ENCODE measurements at regions not wholly inside any gene's neighbourhood (a gene's known extent, or its start where the extent isn't known, plus 50 kb on each side); places are given as distances from the start of the nearest gene placed in this dataset.

- no peaks in the 10 kb centered on the region for H3K9me3 ChIP-seq (ENCODE audit: control insufficient read depth in 2 of 3, insufficient read depth in 1 of 3, low read length in 3 of 3)
- no peaks in the 10 kb centered on the region for H3K27me3 ChIP-seq (ENCODE audit: control insufficient read depth, insufficient read depth, low read length)
- H3K4me3 ChIP-seq (ENCODE audit: low read length in 3 of 3) = no peak overlapping the region
- H3K27ac ChIP-seq (ENCODE audit: low read depth in 2 of 2, low read length in 2 of 2) = no peak overlapping the region
- H3K9ac ChIP-seq (ENCODE audit: low read length in 3 of 3) = no peak overlapping the region
- DNase-seq = no peak
- intact Hi-C loops (cut with DNase I) = no loop called here
- FAIRE-seq = no peak
- TF ChIP-seq CTCF (IDR thresholded peaks at IDR 0.05; ENCODE audit: borderline replicate concordance, extremely low read depth, insufficient read depth) = no peak
- H3K36me3 ChIP-seq (ENCODE audit: control insufficient read depth in 2 of 3, insufficient read depth in 3 of 3, low read length in 3 of 3) = no peaks in the 10 kb centered on the region
- H3K4me1 ChIP-seq (ENCODE audit: control insufficient read depth in 2 of 3, insufficient read depth in 2 of 3, low read depth in 1 of 3, low read length in 3 of 3) = no peaks in the 10 kb centered on the region
Measured at GRCh38 chr5:5583832-5584231, 161.4 kb downstream of the ICE1 start.

- H3K4me1 ChIP-seq (ENCODE audit: control insufficient read depth in 2 of 3, insufficient read depth in 2 of 3, low read depth in 1 of 3, low read length in 3 of 3) = no peaks in the 10 kb centered on the region
- no peaks in the 10 kb centered on the region for H3K27me3 ChIP-seq (ENCODE audit: control insufficient read depth, insufficient read depth, low read length)
- no peaks in the 10 kb centered on the region for H3K36me3 ChIP-seq (ENCODE audit: control insufficient read depth in 2 of 3, insufficient read depth in 3 of 3, low read length in 3 of 3)
- H3K27ac ChIP-seq (ENCODE audit: low read depth in 2 of 2, low read length in 2 of 2) = no peak overlapping the region
- DNase-seq (no peak), FAIRE-seq (no peak)
- no peak overlapping the region for H3K4me3 ChIP-seq (ENCODE audit: low read length in 3 of 3)
- no peak for TF ChIP-seq CTCF (IDR thresholded peaks at IDR 0.05; ENCODE audit: borderline replicate concordance, extremely low read depth, insufficient read depth)
- H3K9ac ChIP-seq (ENCODE audit: low read length in 3 of 3) = no peak overlapping the region
- H3K9me3 ChIP-seq (ENCODE audit: control insufficient read depth in 2 of 3, insufficient read depth in 1 of 3, low read length in 3 of 3) = no peaks in the 10 kb centered on the region
- intact Hi-C loops (cut with DNase I) = no loop called here
Measured at GRCh38 chr5:5583023-5583765, 160.7 kb downstream of the ICE1 start.

GRCh38 chr5:5581080-5581479 lies 158.6 kb downstream of the ICE1 start:
- no peaks in the 10 kb centered on the region for H3K36me3 ChIP-seq (ENCODE audit: control insufficient read depth in 2 of 3, insufficient read depth in 3 of 3, low read length in 3 of 3)
- no peaks in the 10 kb centered on the region for H3K27me3 ChIP-seq (ENCODE audit: control insufficient read depth, insufficient read depth, low read length)
- H3K9me3 ChIP-seq (ENCODE audit: control insufficient read depth in 2 of 3, insufficient read depth in 1 of 3, low read length in 3 of 3) = no peaks in the 10 kb centered on the region
- DNase-seq (no peak), FAIRE-seq (no peak)
- TF ChIP-seq CTCF (IDR thresholded peaks at IDR 0.05; ENCODE audit: borderline replicate concordance, extremely low read depth, insufficient read depth) = no peak
- H3K4me3 ChIP-seq (ENCODE audit: low read length in 3 of 3) = no peak overlapping the region
- H3K4me1 ChIP-seq (ENCODE audit: control insufficient read depth in 2 of 3, insufficient read depth in 2 of 3, low read depth in 1 of 3, low read length in 3 of 3) = no peaks in the 10 kb centered on the region
- intact Hi-C loops (cut with DNase I) = no loop called here
- H3K9ac ChIP-seq (ENCODE audit: low read length in 3 of 3) = no peak overlapping the region
- H3K27ac ChIP-seq (ENCODE audit: low read depth in 2 of 2, low read length in 2 of 2) = no peak overlapping the region

GRCh38 chr5:5576744-5577143 lies 154.3 kb downstream of the ICE1 start:
- no peaks in the 10 kb centered on the region for H3K36me3 ChIP-seq (ENCODE audit: control insufficient read depth in 2 of 3, insufficient read depth in 3 of 3, low read length in 3 of 3)
- no peak overlapping the region for H3K9ac ChIP-seq (ENCODE audit: low read length in 3 of 3)
- H3K27ac ChIP-seq (ENCODE audit: low read depth in 2 of 2, low read length in 2 of 2) = no peak overlapping the region
- H3K4me3 ChIP-seq (ENCODE audit: low read length in 3 of 3) = no peak overlapping the region
- peaks cover 0 to 2% (median 0%) of the 10 kb centered on the region in 3 donors for H3K4me1 ChIP-seq (ENCODE audit: control insufficient read depth in 2 of 3, insufficient read depth in 2 of 3, low read depth in 1 of 3, low read length in 3 of 3)
- no peaks in the 10 kb centered on the region for H3K27me3 ChIP-seq (ENCODE audit: control insufficient read depth, insufficient read depth, low read length)
- intact Hi-C loops (cut with DNase I) = no loop called here
- no peak for FAIRE-seq
- no peaks in the 10 kb centered on the region for H3K9me3 ChIP-seq (ENCODE audit: control insufficient read depth in 2 of 3, insufficient read depth in 1 of 3, low read length in 3 of 3)
- DNase-seq = peak in 2 of 5 donors; percentile 24 to 53
- TF ChIP-seq CTCF (IDR thresholded peaks at IDR 0.05; ENCODE audit: borderline replicate concordance, extremely low read depth, insufficient read depth) = no peak
